ENCODE measurements at regions not wholly inside any gene's neighbourhood (a gene's known extent, or its start where the extent isn't known, plus 50 kb on each side); places are given as distances from the start of the nearest gene placed in this dataset.

- TF ChIP-seq POLR2A (IDR thresholded peaks at IDR 0.05; ENCODE audit: extremely low read depth, insufficient read length) = no peak
- TF ChIP-seq CTCF (IDR thresholded peaks at IDR 0.05; ENCODE audit: low read depth, low read length) = no peak
- TF ChIP-seq, protein P1, sequence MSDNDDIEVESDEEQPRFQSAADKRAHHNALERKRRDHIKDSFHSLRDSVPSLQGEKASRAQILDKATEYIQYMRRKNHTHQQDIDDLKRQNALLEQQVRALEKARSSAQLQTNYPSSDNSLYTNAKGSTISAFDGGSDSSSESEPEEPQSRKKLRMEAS (IDR thresholded peaks at IDR 0.05; ENCODE audit: low read depth, low read length) = no peak
These were observed 640.0 kb downstream of the MAT2B start for GRCh38 chr5:164145458-164145857.

Data from NB4 (cell line).